ENCODE measurements at regions not wholly inside any gene's neighbourhood (a gene's known extent, or its start where the extent isn't known, plus 50 kb on each side); places are given as distances from the start of the nearest gene placed in this dataset.

- TF ChIP-seq CTCF (conservative IDR thresholded peaks at IDR 0.05; ENCODE audit: low read depth, low read length) (no peak), EZH2 (IDR thresholded peaks at IDR 0.05; ENCODE audit: borderline replicate concordance, low read depth, low read length, poor library complexity, severe bottlenecking) (no peak)
Observed at GRCh38 chr12:45509621-45510020, 219.9 kb upstream of the ARID2 start.

Data from A673 (cell line).